GM19467 (cell line): ENCODE measurements at regions not wholly inside any gene's neighbourhood (a gene's known extent, or its start where the extent isn't known, plus 50 kb on each side); places are given as distances from the start of the nearest gene placed in this dataset.

Experiments
- ATAC-seq: cut with Tn5 transposase; IDR thresholded peaks from one replicate; pipeline ENCODE4 v1.9.1; 2021; ENCODE audit warnings: mild to moderate bottlenecking, moderate library complexity; ENCODE audit not compliant: unreplicated experiment

DNA sequence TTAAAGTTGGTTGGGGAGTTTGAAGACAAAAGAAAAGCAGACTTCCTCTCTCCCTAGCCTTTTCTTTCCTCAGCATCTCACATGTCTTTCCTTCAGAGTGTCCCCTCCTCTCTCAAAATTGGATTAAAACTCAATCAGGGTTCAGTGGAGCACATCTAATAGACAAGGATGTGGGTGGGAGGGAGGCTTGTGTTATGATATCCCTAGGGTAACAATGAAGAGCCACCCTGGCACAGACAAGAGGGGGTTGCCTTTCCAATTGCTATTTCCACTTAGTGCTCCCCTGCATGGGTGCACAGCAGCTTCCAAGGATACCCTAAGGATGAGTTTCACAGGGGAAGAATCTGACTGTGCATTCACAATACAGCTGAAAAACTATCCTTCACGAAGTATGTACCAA is 585.2 kb upstream of the C9orf72 start:
- ATAC-seq = no peak

DNA sequence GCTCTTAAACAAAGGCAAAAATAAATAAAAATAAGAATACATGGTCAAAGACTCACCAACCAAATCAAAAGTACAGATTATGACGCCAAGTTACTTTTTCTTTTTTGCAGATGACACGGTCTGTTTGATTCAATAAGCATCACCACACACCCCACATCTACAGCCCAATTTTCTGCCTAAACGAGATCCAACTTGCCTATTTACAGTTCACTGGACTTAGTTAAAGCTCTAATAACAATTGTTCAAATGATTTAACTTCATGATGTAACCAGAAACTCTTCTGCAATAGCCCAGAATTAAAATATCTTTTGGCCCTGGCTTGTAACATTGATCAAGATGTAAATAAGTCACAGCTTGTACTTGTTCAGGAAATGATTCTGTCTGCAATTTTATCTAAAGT is 590.3 kb upstream of the C9orf72 start:
- ATAC-seq = no peak

DNA sequence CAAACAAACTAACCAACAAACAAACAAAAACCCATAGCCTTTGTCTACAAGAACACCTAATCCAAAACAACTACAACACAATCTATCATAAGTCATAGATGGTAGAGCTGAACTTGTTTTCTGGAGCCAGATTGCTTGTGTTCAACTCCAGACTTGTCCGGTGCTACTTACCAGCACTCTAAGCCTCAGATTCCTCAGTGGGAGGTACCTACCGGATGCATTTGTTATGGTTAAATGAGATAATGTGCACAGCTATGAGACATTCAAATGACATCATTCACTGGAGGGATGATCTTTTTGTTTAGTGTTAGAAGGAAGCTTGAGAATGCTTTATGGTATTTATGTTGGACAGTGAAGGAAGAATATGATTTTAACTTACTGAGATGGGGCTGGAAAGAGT is 592.9 kb upstream of the C9orf72 start:
- no peak for ATAC-seq

DNA sequence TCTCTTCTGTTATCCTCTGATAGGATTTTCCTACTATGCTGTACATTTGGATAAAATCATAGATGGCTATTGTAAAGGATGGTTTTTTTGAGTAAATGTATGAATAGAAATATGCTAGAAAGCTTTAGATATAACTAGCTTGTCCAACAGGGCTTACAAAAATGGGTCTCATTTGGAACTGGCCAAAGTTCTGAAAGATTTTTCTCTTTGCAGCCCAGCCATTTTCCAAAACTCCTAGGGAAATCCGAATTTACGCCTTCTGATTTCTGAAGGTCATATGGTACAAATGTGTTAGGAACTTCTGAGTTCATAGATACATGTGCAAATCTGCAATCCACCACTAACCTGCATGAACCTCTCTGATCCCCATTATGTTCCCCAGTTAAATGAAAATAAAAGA is 603.9 kb upstream of the C9orf72 start:
- ATAC-seq = no peak

DNA sequence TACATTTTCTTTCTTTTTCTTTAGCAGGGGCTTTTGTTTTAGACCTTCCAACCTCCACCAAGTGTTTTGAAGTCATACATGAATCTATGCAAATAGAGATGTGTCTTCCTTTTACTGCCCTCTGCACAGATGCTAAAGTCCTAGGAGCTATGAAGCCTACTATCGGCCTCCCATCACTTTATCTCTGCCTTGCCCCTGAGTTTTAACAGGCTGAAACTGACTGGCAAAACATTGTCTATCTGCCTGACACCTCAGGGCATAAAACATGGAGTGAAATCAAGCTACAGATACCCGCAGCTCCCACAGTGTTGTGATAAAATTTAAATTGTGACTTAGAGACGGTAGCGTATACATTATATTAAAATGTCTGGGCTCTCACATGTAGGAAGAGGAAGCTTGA is 604.6 kb upstream of the C9orf72 start:
- ATAC-seq = no peak

DNA sequence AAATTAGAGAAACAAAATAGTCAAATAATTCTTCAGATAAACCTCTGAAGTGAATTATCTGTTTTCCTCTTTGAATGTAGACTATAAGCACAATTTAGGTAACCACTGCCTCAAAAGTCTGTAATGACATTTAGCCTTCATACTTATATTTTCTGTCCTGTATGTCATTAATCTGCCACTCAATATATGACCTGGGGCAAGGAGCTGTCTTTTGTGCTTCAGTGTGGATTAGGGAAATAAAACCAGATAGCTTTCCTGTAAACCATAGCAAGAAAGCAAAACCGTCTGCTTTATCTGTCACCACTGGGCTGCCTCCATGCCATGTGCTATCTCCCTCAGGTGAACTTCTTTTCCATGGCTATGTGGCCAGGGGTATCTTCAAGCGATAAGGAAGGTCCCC is 606.6 kb upstream of the C9orf72 start:
- no peak for ATAC-seq

DNA sequence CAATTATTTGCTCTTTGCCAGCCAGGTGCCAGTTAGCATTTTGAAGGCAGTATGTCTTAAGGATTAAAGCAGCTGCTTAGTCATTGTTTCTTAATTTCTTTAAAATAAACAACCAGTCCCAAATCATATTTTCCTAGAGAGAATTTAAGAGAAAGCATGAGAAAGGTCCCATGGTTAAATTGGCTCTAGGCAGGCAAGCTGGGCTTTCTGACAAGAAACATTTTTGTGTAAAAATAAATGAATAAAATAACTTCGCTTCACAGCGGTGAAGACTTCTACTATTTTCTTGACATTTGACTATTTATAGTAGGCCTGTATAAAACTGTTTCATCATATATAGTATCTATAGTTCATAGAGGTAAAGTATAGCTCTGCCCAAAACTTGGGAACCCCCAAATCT is 617.7 kb upstream of the C9orf72 start:
- no peak for ATAC-seq

DNA sequence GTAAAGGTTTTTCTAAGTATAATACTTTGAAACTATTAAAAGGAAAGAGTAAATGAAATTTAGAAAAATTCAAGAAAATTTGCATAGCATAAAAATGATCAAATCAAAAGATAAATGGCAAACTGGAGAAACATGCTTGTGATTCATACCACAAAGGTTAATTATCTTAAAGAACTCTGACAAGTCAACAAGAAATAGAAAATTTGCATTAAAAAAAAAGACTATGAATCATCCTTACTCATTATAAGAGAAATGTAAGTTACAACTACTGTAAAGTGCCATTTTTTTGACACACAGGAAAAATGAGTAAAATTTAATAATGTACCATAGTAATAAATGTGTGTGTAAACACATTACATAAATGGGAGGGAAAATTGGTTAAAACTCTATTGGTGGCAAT is 624.4 kb upstream of the C9orf72 start:
- no peak for ATAC-seq

DNA sequence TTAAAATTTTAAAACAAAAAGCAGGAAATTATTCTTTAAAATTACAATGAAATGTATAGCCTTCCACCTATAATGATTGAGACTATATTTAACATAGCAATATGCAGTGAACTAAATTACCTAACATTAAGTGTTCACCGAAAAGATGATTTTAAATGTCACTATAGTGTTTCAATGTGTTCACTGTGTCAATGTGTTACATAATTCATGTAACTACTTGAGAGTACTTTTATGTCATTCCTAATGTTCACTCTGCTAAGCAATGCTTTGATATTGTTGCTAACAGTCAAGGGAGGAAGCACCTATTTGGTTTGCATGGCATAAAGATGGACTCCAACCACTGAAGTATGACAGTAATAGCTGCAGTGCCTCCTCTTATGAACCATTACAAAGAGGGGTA is 629.8 kb upstream of the C9orf72 start:
- ATAC-seq = no peak

DNA sequence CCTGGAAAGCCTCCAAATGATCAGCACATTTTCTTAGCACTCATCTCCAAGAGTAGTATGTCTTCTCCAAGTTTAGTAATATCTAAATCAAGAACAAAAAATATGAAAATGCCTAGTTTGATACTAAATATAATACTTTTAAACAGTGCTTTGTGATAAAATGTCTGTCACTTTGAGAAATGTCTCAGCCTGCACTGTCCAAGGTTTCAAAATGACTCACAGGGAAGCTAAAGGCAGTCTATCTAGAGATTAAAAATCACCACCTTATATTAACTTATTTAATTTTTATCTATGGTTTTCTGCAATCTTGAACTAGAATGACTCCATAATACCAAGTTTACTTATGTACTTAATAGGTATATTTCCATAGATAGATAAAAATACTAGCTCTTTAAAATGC is 633.0 kb upstream of the C9orf72 start:
- no peak for ATAC-seq

DNA sequence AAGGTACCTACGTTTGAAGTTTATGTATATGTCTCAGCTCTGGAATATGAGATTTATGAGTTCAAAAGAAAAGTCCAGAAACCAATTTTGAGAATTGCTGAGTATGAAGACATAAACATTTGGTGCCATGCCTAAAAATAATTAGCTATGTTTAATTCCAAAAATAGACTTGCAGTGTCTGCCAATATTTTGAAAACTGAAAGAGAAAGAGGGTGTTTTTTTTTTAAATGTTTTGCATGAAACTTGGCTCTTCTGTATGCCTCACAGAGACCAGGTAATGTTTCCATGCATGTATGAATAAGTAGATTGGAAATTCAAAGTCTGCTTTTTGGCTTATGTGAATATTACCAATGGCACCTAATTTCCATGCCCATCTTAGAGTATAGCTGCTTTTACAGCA is 634.4 kb upstream of the C9orf72 start:
- ATAC-seq = no peak

DNA sequence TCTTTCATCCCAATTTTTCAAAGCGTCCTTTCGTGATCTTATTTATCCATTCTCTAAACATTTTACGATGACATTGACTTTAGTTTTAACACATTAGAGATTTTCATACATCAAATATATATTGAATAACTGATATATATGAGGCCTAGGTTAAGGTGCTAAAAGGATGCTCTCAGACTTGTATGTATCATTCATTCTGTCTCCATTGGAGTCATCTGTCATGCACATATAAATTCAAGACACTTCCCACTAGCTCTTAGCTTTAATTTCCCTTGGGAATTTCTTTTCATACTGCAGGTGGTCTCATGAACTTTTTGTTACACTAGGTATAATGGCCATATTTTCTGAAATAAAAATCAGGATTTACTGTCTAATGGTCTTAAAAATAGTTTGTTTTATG is 635.8 kb upstream of the C9orf72 start:
- no peak for ATAC-seq

DNA sequence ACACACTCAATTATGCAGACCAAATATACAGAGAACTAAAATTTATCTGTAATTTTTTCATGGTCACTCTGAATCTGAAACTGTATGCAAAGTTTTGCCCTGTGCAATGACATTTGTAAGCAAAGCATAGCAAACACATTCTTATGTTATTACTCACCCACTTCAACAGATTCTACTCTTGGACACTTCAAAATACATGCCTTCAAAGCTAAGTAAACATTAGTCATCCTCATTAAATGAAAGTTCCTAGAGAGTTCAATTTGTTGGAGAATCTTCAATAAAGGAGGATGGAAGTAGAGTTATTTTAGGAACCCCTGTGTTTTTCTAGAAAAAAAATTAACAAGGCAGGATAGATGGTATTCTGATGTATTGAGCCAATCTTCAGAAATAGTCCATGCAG is 639.7 kb upstream of the C9orf72 start:
- ATAC-seq = no peak

DNA sequence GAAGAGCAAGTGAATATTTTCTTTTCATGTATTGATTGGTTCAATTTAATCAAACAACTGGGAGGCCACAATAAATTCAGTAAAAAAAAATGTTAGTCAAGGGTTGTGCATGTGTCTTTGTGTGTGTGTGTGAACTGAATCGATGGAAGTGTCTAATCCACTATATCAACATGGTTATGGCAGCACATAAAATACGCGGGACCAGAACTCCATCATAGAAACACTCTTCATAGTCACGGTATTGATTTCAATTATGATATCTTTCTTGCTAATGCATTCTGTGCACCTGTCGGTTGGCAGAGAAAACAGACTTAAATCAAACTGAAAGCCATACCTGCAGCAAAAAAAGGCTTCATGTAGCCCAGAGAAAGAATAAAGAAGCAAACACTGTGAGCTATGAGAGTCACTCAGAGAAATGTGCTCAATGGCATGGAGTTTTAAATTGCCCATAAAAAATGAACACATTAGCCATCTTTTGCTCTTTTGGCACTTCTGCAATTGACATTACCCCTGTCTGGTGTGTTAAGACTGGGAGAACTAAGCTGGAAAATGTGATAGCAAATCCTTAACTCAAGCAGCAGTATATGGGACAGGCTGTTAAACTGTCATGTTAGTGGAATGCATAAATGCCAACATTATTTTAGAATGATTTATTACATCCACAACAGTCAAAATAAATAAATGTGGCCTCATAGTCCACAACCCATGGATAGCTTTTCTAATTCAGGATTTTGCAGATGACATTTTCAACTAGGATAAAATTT is 642.4 kb upstream of the C9orf72 start:
- no peak for ATAC-seq

DNA sequence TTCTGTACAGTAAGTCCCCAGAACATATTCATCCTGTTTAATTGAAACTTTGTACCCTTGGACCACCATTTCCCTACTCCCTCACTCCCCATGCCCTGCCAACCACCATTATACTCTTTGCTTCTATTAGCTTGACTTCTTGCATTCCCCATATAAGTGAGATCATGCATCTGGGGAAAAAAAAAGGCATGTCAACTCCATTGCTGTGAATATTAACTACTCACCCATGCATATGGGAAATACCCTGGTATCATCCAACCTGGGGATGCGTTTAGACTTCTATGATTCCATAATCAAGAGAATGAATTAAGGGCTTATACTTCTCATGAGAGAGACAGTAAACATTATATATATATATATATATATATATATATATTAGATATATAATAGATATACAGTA is 659.4 kb upstream of the C9orf72 start:
- ATAC-seq = no peak

DNA sequence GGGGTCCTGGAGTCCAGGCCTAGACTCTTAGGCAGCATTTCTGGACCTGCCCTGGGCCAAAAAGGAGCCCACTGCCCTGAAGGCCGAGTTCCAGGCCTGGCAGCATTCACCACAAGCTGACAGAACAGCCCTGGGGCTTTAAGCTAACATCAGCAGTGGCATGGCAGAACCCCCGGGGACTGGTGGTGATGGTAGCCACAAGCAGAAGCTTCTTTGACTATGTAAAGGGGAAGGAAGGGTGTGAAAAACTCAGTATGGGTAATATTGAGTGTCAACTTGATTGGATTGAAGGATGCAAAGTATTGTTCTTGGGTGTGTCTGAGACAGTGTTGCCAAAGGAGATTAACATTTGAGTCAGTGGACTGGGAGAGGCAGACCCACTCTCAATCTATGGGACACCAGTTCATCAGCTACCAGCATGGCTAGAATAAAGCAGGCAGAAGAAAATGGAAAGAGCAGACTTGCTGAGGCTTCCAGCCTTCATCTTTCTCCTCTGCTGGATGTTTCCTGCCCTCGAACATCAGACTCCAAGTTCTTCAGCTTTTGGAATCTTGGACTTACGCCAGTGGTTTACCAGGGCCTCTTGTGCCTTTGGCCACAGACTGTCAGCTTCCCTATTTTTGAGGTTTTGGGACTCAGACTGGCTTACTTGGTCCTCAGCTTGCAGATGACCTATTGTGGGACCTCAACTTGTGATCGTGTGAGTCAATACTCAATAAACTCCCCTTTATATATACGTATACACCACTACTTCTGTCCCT is 661.0 kb upstream of the C9orf72 start:
- no peak for ATAC-seq

DNA sequence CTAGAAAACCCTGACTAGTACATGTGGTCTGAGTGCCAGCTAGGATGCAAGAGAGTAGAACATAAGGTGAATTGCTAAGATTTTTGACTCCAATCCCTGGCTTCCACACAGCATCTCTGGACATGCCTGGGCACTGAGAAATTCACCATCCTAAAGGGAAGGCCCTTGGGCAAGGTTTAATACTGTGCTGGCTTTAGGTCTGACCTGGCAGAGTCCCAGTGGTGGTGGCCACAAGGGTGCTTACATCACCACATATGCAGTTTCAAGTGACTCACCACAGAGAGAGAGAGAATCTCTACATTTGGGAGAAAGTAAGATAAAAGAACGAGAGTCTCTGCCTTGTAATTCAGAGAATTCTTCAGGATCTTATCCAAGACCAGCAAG is 661.6 kb upstream of the C9orf72 start:
- ATAC-seq = no peak

DNA sequence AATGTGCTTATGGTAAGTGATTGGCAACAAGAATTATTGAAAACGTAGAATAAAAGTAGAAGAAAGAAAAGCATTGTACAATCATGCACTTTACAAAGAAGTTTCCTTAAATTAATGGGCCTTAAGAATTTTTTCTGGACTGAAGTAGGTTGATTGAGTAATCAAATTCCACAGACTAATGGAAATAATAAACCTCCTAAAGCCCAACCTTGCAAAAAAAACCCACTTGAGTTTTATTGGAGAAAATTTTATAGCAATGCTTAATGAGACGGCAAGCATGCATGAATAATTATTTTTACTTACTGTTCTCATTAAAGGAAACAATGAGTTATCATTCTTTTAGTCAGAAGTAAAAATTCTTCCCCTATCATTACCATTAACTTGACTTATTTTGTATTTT is 676.1 kb upstream of the C9orf72 start:
- no peak for ATAC-seq

DNA sequence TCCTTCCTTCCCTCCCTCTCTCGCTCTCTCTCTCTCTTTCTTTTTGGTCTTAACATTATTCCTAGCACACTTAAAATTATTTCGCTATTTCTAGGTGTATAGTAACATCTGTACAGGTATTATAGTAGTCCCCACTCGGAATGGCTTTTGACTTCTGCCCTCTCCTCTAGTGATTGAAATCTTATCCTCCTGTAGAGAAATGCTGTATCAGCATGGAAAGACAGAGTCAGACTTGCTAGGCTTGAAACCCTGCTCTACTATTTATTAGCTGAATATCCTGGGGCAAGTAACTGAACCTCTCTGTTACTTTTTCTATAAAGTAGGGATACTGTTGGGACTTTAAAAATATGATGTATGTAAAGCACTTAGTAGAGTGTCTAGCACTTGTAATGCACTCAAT is 681.9 kb upstream of the C9orf72 start:
- no peak for ATAC-seq

DNA sequence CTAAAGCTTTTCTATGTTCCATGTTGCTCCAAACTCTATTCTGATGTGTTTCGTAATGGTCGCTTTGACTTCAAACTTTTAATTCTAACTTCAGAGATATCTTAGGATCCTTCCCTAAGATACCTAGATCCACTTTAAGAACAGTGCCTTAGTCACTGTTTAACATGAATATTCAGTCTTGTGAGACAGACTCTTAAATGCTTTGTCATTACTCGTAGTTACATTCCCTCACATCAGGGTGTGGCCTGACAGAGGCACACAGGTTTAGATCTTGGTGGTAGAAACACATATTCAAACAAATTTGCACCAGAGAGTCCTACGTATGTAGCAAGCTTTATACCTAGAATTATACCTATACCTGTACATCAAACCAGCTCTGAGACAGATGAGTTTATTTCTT is 687.0 kb upstream of the C9orf72 start:
- ATAC-seq = no peak

DNA sequence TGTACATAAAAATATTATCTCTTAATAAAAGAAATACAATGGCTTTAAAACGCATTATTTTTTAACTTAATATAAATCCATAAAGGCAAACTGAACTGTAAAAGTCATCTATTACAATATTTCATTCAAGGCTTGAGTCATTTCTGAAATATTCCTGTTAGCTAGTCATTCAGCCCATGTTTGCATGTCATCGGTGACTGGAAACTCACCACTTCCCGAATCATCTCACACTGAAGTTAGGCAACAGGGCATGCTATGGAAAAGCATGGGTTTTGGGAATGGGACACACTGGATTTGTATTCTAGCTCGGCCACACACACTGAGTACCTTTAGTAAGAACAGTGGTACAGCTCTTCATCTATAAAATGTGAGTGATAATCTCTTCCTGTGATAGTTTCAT is 691.1 kb upstream of the C9orf72 start:
- no peak for ATAC-seq

DNA sequence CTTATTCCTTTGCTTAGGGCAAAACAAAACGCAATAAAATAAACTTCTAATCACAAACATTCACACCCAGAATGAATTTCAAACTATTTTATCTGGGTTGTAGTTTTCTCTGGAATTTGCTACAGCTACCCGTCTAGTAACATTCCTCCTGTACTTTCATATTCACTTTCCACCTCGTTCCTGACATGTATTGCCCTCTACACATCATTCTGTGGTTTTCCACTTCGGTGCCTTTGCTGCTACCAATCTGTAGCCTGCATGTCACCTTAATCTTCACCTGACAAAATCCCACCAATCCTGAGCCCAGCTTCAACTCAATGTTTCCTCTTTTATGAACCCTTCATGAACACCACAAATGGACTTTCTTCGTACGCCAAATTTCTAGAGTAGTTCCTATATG is 694.1 kb upstream of the C9orf72 start:
- no peak for ATAC-seq

DNA sequence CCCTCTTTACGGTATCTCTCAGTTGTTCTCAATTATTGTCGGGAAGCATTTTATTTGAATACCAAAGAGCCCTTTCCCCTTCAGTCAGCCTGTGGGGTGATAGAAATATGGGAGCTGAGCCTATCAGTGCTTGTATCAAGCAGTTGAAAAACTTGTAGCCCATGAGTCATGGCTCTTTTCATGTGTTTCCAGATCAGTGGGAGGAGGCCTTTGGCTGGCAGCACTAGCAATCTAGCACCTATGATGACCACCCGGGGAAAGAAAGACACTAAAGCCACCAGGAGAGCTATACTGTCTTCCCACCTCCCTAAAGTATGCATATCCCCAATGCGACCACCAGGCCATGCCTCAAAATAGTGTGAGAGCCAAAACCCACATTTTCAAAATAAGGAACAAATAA is 696.9 kb upstream of the C9orf72 start:
- ATAC-seq = no peak
